ENCODE measurements at regions not wholly inside any gene's neighbourhood (a gene's known extent, or its start where the extent isn't known, plus 50 kb on each side); places are given as distances from the start of the nearest gene placed in this dataset.
"Not testable (repeated sequence)": the region's sequence is repeated elsewhere in the genome, so short reads cannot be mapped to it uniquely, and the experiment has no call there.

DNA sequence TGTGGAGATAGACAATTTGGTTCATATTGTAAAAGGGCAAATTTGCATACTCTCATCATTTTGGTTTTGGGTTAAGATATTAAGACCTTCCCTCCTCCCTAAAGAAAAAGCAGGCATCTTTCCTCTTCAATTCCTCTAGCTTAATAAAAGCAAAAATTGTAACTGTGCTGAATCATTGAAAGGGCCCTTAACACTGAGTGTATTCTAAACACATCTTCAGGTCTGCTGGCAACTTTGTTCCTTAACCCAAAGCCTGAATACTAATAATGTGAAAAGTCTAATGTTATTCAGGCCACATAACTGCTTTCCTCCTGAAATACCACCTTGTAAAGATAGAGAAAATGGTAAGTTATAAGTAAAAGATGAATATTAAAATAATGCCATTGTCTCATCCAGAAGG, 1200.5 kb upstream of the FAM98A start:
- CTCF ChIA-PET, result no interaction called here
- no peak for DNase-seq
- POLR2A ChIA-PET, result no interaction called here
- H3K27ac Mint-ChIP-seq, result no peak overlapping the region
- H3K4me3 ChIP-seq (ENCODE audit: low read length), result no peak overlapping the region
- no peak overlapping the region for H3K27ac ChIP-seq (ENCODE audit: low read depth in 1 of 2, low read length in 2 of 2)
- no peak for ATAC-seq (ENCODE audit: poor library complexity)
- no peak overlapping the region for H3K4me3 Mint-ChIP-seq
- no peaks in the 10 kb centered on the region for H3K9me3 Mint-ChIP-seq
- no peaks in the 10 kb centered on the region for H3K36me3 Mint-ChIP-seq (ENCODE audit: low read depth)
- no peaks in the 10 kb centered on the region for H3K4me1 ChIP-seq (ENCODE audit: insufficient read depth, low read length)
- no peaks in the 10 kb centered on the region for H3K27me3 Mint-ChIP-seq
- no peak for TF ChIP-seq CTCF (IDR thresholded peaks at IDR 0.05)
- intact Hi-C loops (cut with DNase I, micrococcal nuclease), result no loop called here
- no peaks in the 10 kb centered on the region for H3K27me3 ChIP-seq (ENCODE audit: control insufficient read depth in 1 of 2, insufficient read depth in 2 of 2, low read length in 2 of 2)
- H3K36me3 ChIP-seq (ENCODE audit: insufficient read depth, low read length), result no peaks in the 10 kb centered on the region
- no peaks in the 10 kb centered on the region for H3K4me1 Mint-ChIP-seq (ENCODE audit: low read depth)
- no peaks in the 10 kb centered on the region for H3K9me3 ChIP-seq (ENCODE audit: control insufficient read depth in 1 of 2, insufficient read depth in 1 of 2, low read length in 2 of 2)

GRCh38 chr2:34795586-34795985, 1196.5 kb upstream of the FAM98A start:
- ATAC-seq (ENCODE audit: poor library complexity); POLR2A ChIA-PET; H3K27me3 Mint-ChIP-seq; H3K4me1 ChIP-seq (ENCODE audit: insufficient read depth, low read length); H3K27ac ChIP-seq (ENCODE audit: low read depth in 1 of 2, low read length in 2 of 2); intact Hi-C loops (cut with DNase I, micrococcal nuclease); H3K4me3 Mint-ChIP-seq; H3K9me3 Mint-ChIP-seq; H3K36me3 Mint-ChIP-seq (ENCODE audit: low read depth); H3K27ac Mint-ChIP-seq; DNase-seq; H3K4me1 Mint-ChIP-seq (ENCODE audit: low read depth); H3K36me3 ChIP-seq (ENCODE audit: insufficient read depth, low read length); H3K27me3 ChIP-seq (ENCODE audit: control insufficient read depth in 1 of 2, insufficient read depth in 2 of 2, low read length in 2 of 2); CTCF ChIA-PET; H3K9me3 ChIP-seq (ENCODE audit: control insufficient read depth in 1 of 2, insufficient read depth in 1 of 2, low read length in 2 of 2); H3K4me3 ChIP-seq (ENCODE audit: low read length): not testable (repeated sequence)

- intact Hi-C loops (cut with DNase I, micrococcal nuclease), result no loop called here
- no peaks in the 10 kb centered on the region for H3K36me3 ChIP-seq (ENCODE audit: insufficient read depth, low read length)
- POLR2A ChIA-PET, result no interaction called here
Measured at GRCh38 chr2:34789169-34789568, 1190.1 kb upstream of the FAM98A start.

More at GRCh38 chr2:34789169-34789568, 1190.1 kb upstream of the FAM98A start:
- no peaks in the 10 kb centered on the region for H3K27me3 Mint-ChIP-seq
- no peak for TF ChIP-seq CTCF (IDR thresholded peaks at IDR 0.05)
- Histone ChIP-seq H3K27me3 (ENCODE audit: control insufficient read depth in 1 of 2, insufficient read depth in 2 of 2, low read length in 2 of 2) (no peaks in the 10 kb centered on the region), H3K4me1 (ENCODE audit: insufficient read depth, low read length) (no peaks in the 10 kb centered on the region), H3K9me3 (ENCODE audit: control insufficient read depth in 1 of 2, insufficient read depth in 1 of 2, low read length in 2 of 2) (no peaks in the 10 kb centered on the region), H3K4me3 (ENCODE audit: low read length) (no peak overlapping the region), H3K27ac (ENCODE audit: low read depth in 1 of 2, low read length in 2 of 2) (no peak overlapping the region)
- peaks cover 2% of the 10 kb centered on the region for H3K9me3 Mint-ChIP-seq
- CTCF ChIA-PET, result no interaction called here
- DNase-seq (no peak), ATAC-seq (ENCODE audit: poor library complexity) (no peak)
- H3K4me3 Mint-ChIP-seq, result no peak overlapping the region
- no peak overlapping the region for H3K27ac Mint-ChIP-seq
- H3K36me3 Mint-ChIP-seq (ENCODE audit: low read depth), result no peaks in the 10 kb centered on the region
- H3K4me1 Mint-ChIP-seq (ENCODE audit: low read depth), result no peaks in the 10 kb centered on the region

All from CD4-positive, alpha-beta T cell (primary cell).